Naive thymus-derived CD4-positive, alpha-beta T cell (primary cell): ENCODE measurements at regions not wholly inside any gene's neighbourhood (a gene's known extent, or its start where the extent isn't known, plus 50 kb on each side); places are given as distances from the start of the nearest gene placed in this dataset.

Experiments
- ATAC-seq: fragments of 150-1000 bp; cut with Tn5 transposase; 2 replicates; pipeline ENCODE4 v1.10.0; 2021; ENCODE audit warnings: mild to moderate bottlenecking, moderate library complexity
- CTCF ChIA-PET: fragments of 350-600 bp; sonication (Branson Sonifier 250); formaldehyde crosslinking; loops from one replicate; lab custom pipeline; 2021; ENCODE audit warnings: antibody characterized with exemption; lab: Charles Lee
- POLR2A ChIA-PET: fragments of 350-600 bp; sonication (Branson Sonifier 250); formaldehyde crosslinking; loops from one replicate; lab custom pipeline; 2021; ENCODE audit warnings: antibody characterized with exemption, inconsistent platforms; lab: Charles Lee
- DNase-seq, 9 donors: peaks; one replicate each; pipeline versions ENCODE4 v3.0.0 to v3.0.0-alpha.2; 2020 to 2022; ENCODE audit warnings: mixed read lengths in 1 of 9
- H3K27ac ChIP-seq: one replicate; pipeline ENCODE4 v1.7.0; 2013; ENCODE audit warnings: mild to moderate bottlenecking, low read depth, low read length, moderate library complexity
- H3K27me3 ChIP-seq, 2 donors: one replicate each; pipeline ENCODE4 v1.7.0; 2013; ENCODE audit warnings: low read length in 2 of 2, mild to moderate bottlenecking in 2 of 2, moderate library complexity in 2 of 2; ENCODE audit not compliant: control insufficient read depth in 2 of 2, insufficient read depth in 2 of 2
- H3K36me3 ChIP-seq, 3 experiments: 1 replicate in 2 of 3; 2 replicates in 1 of 3; pipeline ENCODE4 v1.7.0; 2013; ENCODE audit warnings: low read length in 3 of 3, mild to moderate bottlenecking in 3 of 3, moderate library complexity in 1 of 3; ENCODE audit not compliant: insufficient read depth in 3 of 3, control insufficient read depth in 2 of 3
- H3K4me1 ChIP-seq, 2 donors: one replicate each; pipeline ENCODE4 v1.7.0; 2013; ENCODE audit warnings: low read length in 2 of 2, mild to moderate bottlenecking in 2 of 2, moderate library complexity in 1 of 2; ENCODE audit not compliant: control insufficient read depth in 2 of 2, insufficient read depth in 2 of 2
- H3K4me3 ChIP-seq: 2 replicates; pipeline ENCODE4 v1.7.0; 2013; ENCODE audit warnings: mild to moderate bottlenecking, low read length
- H3K9me3 ChIP-seq, 3 experiments: 1 replicate in 2 of 3; 2 replicates in 1 of 3; pipeline ENCODE4 v1.7.0; 2013; ENCODE audit warnings: low read length in 3 of 3; ENCODE audit not compliant: control insufficient read depth in 2 of 3
- H3K27ac Mint-ChIP-seq, 9 donors: one replicate each; pipeline ENCODE4 v1.8.0; 2020 to 2022; ENCODE audit warnings: mixed read lengths in 9 of 9, mild to moderate bottlenecking in 8 of 9, moderate library complexity in 5 of 9, inconsistent platforms in 2 of 9
- H3K27me3 Mint-ChIP-seq, 5 donors: one replicate each; pipeline ENCODE4 v1.8.0; 2021 to 2022; ENCODE audit warnings: mixed read lengths in 5 of 5, mild to moderate bottlenecking in 1 of 5
- H3K36me3 Mint-ChIP-seq, 5 donors: one replicate each; pipeline ENCODE4 v1.8.0; 2020 to 2022; ENCODE audit warnings: mixed read lengths in 5 of 5, mild to moderate bottlenecking in 3 of 5, inconsistent platforms in 1 of 5
- H3K4me1 Mint-ChIP-seq, 7 donors: one replicate each; pipeline ENCODE4 v1.8.0; 2020 to 2022; ENCODE audit warnings: mixed read lengths in 7 of 7, mild to moderate bottlenecking in 3 of 7, inconsistent platforms in 1 of 7
- H3K4me3 Mint-ChIP-seq, 10 donors: one replicate each; pipeline ENCODE4 v1.8.0; 2020 to 2022; ENCODE audit warnings: mild to moderate bottlenecking in 10 of 10, mixed read lengths in 10 of 10, moderate library complexity in 6 of 10, inconsistent platforms in 2 of 10
- H3K9me3 Mint-ChIP-seq, 11 donors: one replicate each; pipeline ENCODE4 v1.8.0; 2020 to 2022; ENCODE audit warnings: mixed read lengths in 11 of 11, mild to moderate bottlenecking in 4 of 11, inconsistent platforms in 1 of 11, moderate library complexity in 1 of 11
- intact Hi-C, 2 donors: fragments of 100-400 bp; cut with micrococcal nuclease; formaldehyde crosslinking; loops; one replicate each; pipeline ENCODE4 v1.15.1; 2023

GRCh38 chr6:6420107-6420506 lies 99.6 kb upstream of the F13A1 start:
- H3K4me1 ChIP-seq, result no peaks in the 10 kb centered on the region
- no peaks in the 10 kb centered on the region for H3K27me3 ChIP-seq
- peaks cover 0 to 11% (median 0%) of the 10 kb centered on the region in 5 donors for H3K36me3 Mint-ChIP-seq
- H3K27ac ChIP-seq, result no peak overlapping the region
- no peak overlapping the region for H3K4me3 Mint-ChIP-seq
- no peak overlapping the region for H3K4me3 ChIP-seq
- H3K36me3 ChIP-seq, result no peaks in the 10 kb centered on the region
- H3K9me3 Mint-ChIP-seq, result peaks cover 0 to 33% (median 16%) of the 10 kb centered on the region in 11 donors
- no peaks in the 10 kb centered on the region for H3K9me3 ChIP-seq
- ATAC-seq (no peak), DNase-seq (no peak)
- H3K27me3 Mint-ChIP-seq, result peaks cover 8 to 48% (median 23%) of the 10 kb centered on the region in 5 donors
- POLR2A ChIA-PET, result no interaction called here
- CTCF ChIA-PET, result interaction anchor here (0.6 kb wide), 1 partner anchor 691 kb away, joined by 3 read pairs; no protein-coding TSS in a partner anchor
- peaks cover 0 to under 1% (median 0%) of the 10 kb centered on the region in 7 donors for H3K4me1 Mint-ChIP-seq
- intact Hi-C loops, result no loop called here
- H3K27ac Mint-ChIP-seq, result no peak overlapping the region

DNA sequence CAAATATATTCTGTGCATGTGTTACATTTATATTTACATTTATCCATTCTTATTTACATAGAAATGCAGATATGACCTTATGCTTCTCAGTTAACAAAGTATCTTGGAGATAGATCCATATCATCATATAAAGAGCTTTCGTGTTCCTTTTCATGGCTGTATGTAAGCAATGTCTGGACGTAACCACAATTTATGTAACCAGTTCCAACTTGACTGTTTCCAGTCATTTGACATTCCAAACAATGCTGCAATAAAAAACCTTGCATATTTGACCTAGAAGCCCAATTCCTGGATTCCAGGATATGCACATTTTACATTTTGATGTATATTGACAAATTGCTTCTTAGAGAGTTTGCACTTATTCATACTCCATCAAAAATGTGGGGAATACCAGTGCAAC lies 113.7 kb upstream of the F13A1 start:
- H3K4me3 Mint-ChIP-seq, result no peak overlapping the region
- DNase-seq (no peak), ATAC-seq (no peak)
- H3K36me3 Mint-ChIP-seq, result no peaks in the 10 kb centered on the region
- Histone ChIP-seq H3K9me3 (peaks cover 0 to 3% (median 0%) of the 10 kb centered on the region in 3 experiments), H3K27ac (no peak overlapping the region), H3K36me3 (no peaks in the 10 kb centered on the region), H3K4me1 (no peaks in the 10 kb centered on the region), H3K4me3 (no peak overlapping the region), H3K27me3 (no peaks in the 10 kb centered on the region)
- peaks cover 0 to 8% (median 4%) of the 10 kb centered on the region in 11 donors for H3K9me3 Mint-ChIP-seq
- no peak overlapping the region for H3K27ac Mint-ChIP-seq
- peaks cover 6 to 23% (median 10%) of the 10 kb centered on the region in 5 donors for H3K27me3 Mint-ChIP-seq
- intact Hi-C loops, result no loop called here
- ChIA-PET CTCF (no interaction called here), POLR2A (no interaction called here)
- H3K4me1 Mint-ChIP-seq, result no peaks in the 10 kb centered on the region

DNA sequence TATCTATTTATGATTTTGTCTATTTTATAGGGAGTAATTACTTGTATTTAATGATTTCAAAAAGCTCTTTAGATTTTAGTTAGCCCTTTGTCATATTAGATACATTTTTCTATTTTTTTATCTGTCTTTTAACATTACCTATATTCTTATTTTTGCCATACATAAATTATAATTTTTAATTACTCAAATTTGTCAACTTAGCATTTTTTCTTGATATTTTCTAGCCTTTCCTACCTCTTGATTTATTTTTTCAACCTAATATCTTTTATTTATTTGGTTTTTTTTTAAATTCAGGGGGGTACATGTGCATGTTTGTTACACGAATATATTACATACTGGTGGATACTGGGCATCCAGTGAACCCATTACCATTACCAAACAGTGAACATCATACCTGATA lies 114.3 kb upstream of the F13A1 start:
- no peak for ATAC-seq
- Mint-ChIP-seq H3K9me3 (peaks cover 0 to 8% (median 4%) of the 10 kb centered on the region in 11 donors), H3K4me1 (no peaks in the 10 kb centered on the region), H3K4me3 (no peak overlapping the region), H3K36me3 (no peaks in the 10 kb centered on the region), H3K27me3 (peaks cover 6 to 23% (median 10%) of the 10 kb centered on the region in 5 donors), H3K27ac (no peak overlapping the region)
- H3K27me3 ChIP-seq, result no peaks in the 10 kb centered on the region
- CTCF ChIA-PET, result no interaction called here
- peaks cover 0 to 3% (median 0%) of the 10 kb centered on the region in 3 experiments for H3K9me3 ChIP-seq
- no peak overlapping the region for H3K4me3 ChIP-seq
- H3K4me1 ChIP-seq, result no peaks in the 10 kb centered on the region
- no peak overlapping the region for H3K27ac ChIP-seq
- intact Hi-C loops, result no loop called here
- DNase-seq, result no peak
- POLR2A ChIA-PET, result no interaction called here
- H3K36me3 ChIP-seq, result no peaks in the 10 kb centered on the region

DNA sequence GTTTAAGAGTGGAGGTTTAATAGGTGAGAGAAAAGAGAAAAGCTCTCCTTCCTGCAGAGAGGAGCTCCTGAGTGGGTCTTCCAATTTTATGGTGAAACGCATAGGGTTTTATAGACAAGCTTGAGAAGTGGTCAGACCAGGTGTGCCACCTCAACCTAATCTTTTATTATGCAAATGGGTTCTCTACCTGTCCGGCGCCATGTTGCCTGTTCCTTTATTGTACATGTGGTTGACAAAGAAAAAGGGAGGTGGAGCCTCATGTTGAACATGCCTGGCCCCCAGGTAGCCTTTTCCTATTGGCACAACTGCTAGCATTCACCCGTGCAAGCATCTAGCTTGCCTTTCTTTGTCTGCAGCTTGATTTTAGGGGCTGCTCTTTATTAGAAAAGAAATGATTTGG lies 115.9 kb upstream of the F13A1 start:
- ChIA-PET POLR2A (no interaction called here), CTCF (no interaction called here)
- Histone ChIP-seq H3K27me3 (no peaks in the 10 kb centered on the region), H3K27ac (no peak overlapping the region), H3K36me3 (no peaks in the 10 kb centered on the region), H3K4me1 (no peaks in the 10 kb centered on the region), H3K9me3 (peaks cover 0 to 3% (median 0%) of the 10 kb centered on the region in 3 experiments), H3K4me3 (no peak overlapping the region)
- no peak for DNase-seq
- no peak overlapping the region for H3K27ac Mint-ChIP-seq
- no peaks in the 10 kb centered on the region for H3K4me1 Mint-ChIP-seq
- no peak overlapping the region for H3K4me3 Mint-ChIP-seq
- peaks cover 0 to 8% (median 3%) of the 10 kb centered on the region in 11 donors for H3K9me3 Mint-ChIP-seq
- no peak for ATAC-seq
- H3K27me3 Mint-ChIP-seq, result peaks cover 7 to 23% (median 13%) of the 10 kb centered on the region in 5 donors
- intact Hi-C loops, result no loop called here
- H3K36me3 Mint-ChIP-seq, result no peaks in the 10 kb centered on the region

DNA sequence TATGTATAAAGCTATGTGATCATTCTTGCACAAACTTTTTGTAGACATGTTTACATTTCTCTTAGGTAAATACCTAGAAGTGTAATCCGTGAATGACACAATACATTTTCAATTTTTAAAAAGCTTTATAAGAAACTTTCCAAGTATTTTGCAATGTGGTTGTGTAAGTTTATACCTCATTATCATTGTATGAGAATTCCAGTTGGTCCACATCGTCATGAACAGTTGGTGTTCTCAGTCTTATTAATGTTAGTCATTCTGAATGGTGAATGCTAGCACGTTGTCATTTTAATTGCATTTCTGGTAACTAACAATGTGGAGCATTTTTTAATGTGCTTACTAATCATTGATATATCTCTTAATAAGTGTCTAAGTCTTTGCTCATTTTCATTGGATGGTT lies 116.5 kb upstream of the F13A1 start:
- no peak overlapping the region for H3K4me3 ChIP-seq
- no peaks in the 10 kb centered on the region for H3K27me3 ChIP-seq
- no peaks in the 10 kb centered on the region for H3K36me3 ChIP-seq
- peaks cover 7 to 23% (median 13%) of the 10 kb centered on the region in 5 donors for H3K27me3 Mint-ChIP-seq
- ATAC-seq (no peak), DNase-seq (no peak)
- intact Hi-C loops, result no loop called here
- H3K36me3 Mint-ChIP-seq, result no peaks in the 10 kb centered on the region
- H3K4me1 ChIP-seq, result no peaks in the 10 kb centered on the region
- no peak overlapping the region for H3K27ac Mint-ChIP-seq
- H3K4me1 Mint-ChIP-seq, result no peaks in the 10 kb centered on the region
- peaks cover 0 to 3% (median 0%) of the 10 kb centered on the region in 3 experiments for H3K9me3 ChIP-seq
- no peak overlapping the region for H3K27ac ChIP-seq
- POLR2A ChIA-PET, result no interaction called here
- peaks cover 0 to 8% (median 3%) of the 10 kb centered on the region in 11 donors for H3K9me3 Mint-ChIP-seq
- H3K4me3 Mint-ChIP-seq, result no peak overlapping the region
- CTCF ChIA-PET, result no interaction called here

GRCh38 chr6:6438286-6438685 lies 117.8 kb upstream of the F13A1 start:
- intact Hi-C loops, result no loop called here
- Histone ChIP-seq H3K4me1 (no peaks in the 10 kb centered on the region), H3K36me3 (no peaks in the 10 kb centered on the region), H3K4me3 (no peak overlapping the region), H3K9me3 (peaks cover 0 to 3% (median 0%) of the 10 kb centered on the region in 3 experiments), H3K27ac (no peak overlapping the region), H3K27me3 (no peaks in the 10 kb centered on the region)
- CTCF ChIA-PET, result no interaction called here
- Mint-ChIP-seq H3K36me3 (no peaks in the 10 kb centered on the region), H3K9me3 (peaks cover 0 to 10% (median 4%) of the 10 kb centered on the region in 11 donors), H3K27ac (no peak overlapping the region), H3K4me3 (no peak overlapping the region), H3K4me1 (no peaks in the 10 kb centered on the region), H3K27me3 (peaks cover 7 to 23% (median 15%) of the 10 kb centered on the region in 5 donors)
- ATAC-seq (no peak), DNase-seq (no peak)
- POLR2A ChIA-PET, result no interaction called here

DNA sequence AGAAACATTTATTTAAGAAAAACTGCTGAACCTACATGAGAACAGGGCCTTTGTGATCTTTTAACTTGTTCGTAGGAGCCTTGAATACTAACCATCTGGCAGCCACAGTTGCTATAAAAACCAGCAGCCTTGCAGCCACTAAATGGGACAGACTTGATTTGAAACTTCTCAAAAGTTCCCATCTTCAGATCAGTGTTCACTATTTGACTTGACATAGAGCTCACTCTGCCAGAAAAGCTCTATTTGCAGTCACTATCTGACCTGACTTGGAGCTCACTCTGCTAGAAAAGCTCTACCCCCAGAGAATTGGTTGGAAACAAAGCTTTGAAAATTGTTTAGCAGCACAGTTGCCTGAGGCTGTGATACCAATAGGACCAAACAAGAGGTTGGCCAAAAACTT lies 119.3 kb upstream of the F13A1 start:
- ChIA-PET CTCF (interaction anchor here (0.6 kb wide), 1 partner anchor 235 kb away, joined by 4 read pairs; no protein-coding TSS in a partner anchor), POLR2A (no interaction called here)
- H3K9me3 Mint-ChIP-seq, result peaks cover 0 to 11% (median 4%) of the 10 kb centered on the region in 11 donors
- no peaks in the 10 kb centered on the region for H3K36me3 ChIP-seq
- H3K36me3 Mint-ChIP-seq, result no peaks in the 10 kb centered on the region
- peaks cover 7 to 22% (median 12%) of the 10 kb centered on the region in 5 donors for H3K27me3 Mint-ChIP-seq
- H3K4me1 ChIP-seq, result no peaks in the 10 kb centered on the region
- H3K27ac Mint-ChIP-seq, result no peak overlapping the region
- intact Hi-C loops, result no loop called here
- no peaks in the 10 kb centered on the region for H3K4me1 Mint-ChIP-seq
- no peak overlapping the region for H3K4me3 ChIP-seq
- no peak overlapping the region for H3K27ac ChIP-seq
- H3K27me3 ChIP-seq, result no peaks in the 10 kb centered on the region
- H3K4me3 Mint-ChIP-seq, result no peak overlapping the region
- no peak for ATAC-seq
- no peak for DNase-seq
- H3K9me3 ChIP-seq, result peaks cover 0 to 3% (median 0%) of the 10 kb centered on the region in 3 experiments
